H7 (cell line): ENCODE measurements at regions not wholly inside any gene's neighbourhood (a gene's known extent, or its start where the extent isn't known, plus 50 kb on each side); places are given as distances from the start of the nearest gene placed in this dataset.
A peak's percentile ranks its signal among the peaks of the same experiment; 100 is the strongest.

Source experiments
- DNase-seq: peaks from one replicate; pipeline ENCODE4 v3.0.0; 2012
- H3K27me3 ChIP-seq: 2 replicates; pipeline ENCODE4 v1.6.0; 2011; ENCODE audit warnings: mild to moderate bottlenecking, low read length; ENCODE audit not compliant: control insufficient read depth, insufficient read depth
- H3K36me3 ChIP-seq: replicated peaks from 2 replicates; pipeline ENCODE4 v1.5.1; 2011; ENCODE audit warnings: low read length; ENCODE audit not compliant: control insufficient read depth, insufficient read depth
- H3K4me3 ChIP-seq: 2 replicates; pipeline ENCODE4 v1.5.1; 2011; ENCODE audit warnings: low read depth, mild to moderate bottlenecking, control low read depth, low read length, moderate library complexity; ENCODE audit not compliant: insufficient read depth

GRCh38 chr3:59143447-59143846 lies 93.6 kb upstream of the CFAP20DC start:
- Histone ChIP-seq H3K4me3 (no peak overlapping the region), H3K27me3 (no peaks in the 10 kb centered on the region), H3K36me3 (no peaks in the 10 kb centered on the region)
- DNase-seq: no peak

GRCh38 chr3:59142556-59142955 lies 92.7 kb upstream of the CFAP20DC start:
- H3K4me3 ChIP-seq: no peak overlapping the region
- H3K36me3 ChIP-seq: no peaks in the 10 kb centered on the region
- DNase-seq: no peak
- H3K27me3 ChIP-seq: no peaks in the 10 kb centered on the region

GRCh38 chr3:59138966-59139365 lies 89.1 kb upstream of the CFAP20DC start:
- DNase-seq: no peak
- Histone ChIP-seq H3K27me3 (no peaks in the 10 kb centered on the region), H3K36me3 (no peaks in the 10 kb centered on the region), H3K4me3 (no peak overlapping the region)

GRCh38 chr3:59137415-59137814 lies 87.6 kb upstream of the CFAP20DC start:
- no peaks in the 10 kb centered on the region for H3K36me3 ChIP-seq
- no peaks in the 10 kb centered on the region for H3K27me3 ChIP-seq
- no peak overlapping the region for H3K4me3 ChIP-seq
- DNase-seq: no peak

- no peak for DNase-seq
- H3K4me3 ChIP-seq: no peak overlapping the region
- no peaks in the 10 kb centered on the region for H3K36me3 ChIP-seq
- H3K27me3 ChIP-seq: no peaks in the 10 kb centered on the region
Measured at GRCh38 chr3:59136081-59136480, 86.3 kb upstream of the CFAP20DC start.

- Histone ChIP-seq H3K4me3 (no peak overlapping the region), H3K36me3 (no peaks in the 10 kb centered on the region), H3K27me3 (no peaks in the 10 kb centered on the region)
- DNase-seq: no peak
Measured at GRCh38 chr3:59135096-59135495, 85.3 kb upstream of the CFAP20DC start.

GRCh38 chr3:59133311-59133710 lies 83.5 kb upstream of the CFAP20DC start:
- H3K27me3 ChIP-seq: no peaks in the 10 kb centered on the region
- no peak for DNase-seq
- no peaks in the 10 kb centered on the region for H3K36me3 ChIP-seq
- no peak overlapping the region for H3K4me3 ChIP-seq

- no peaks in the 10 kb centered on the region for H3K27me3 ChIP-seq
- no peak overlapping the region for H3K4me3 ChIP-seq
- H3K36me3 ChIP-seq: no peaks in the 10 kb centered on the region
- no peak for DNase-seq
Measured at GRCh38 chr3:59131016-59131766, 81.4 kb upstream of the CFAP20DC start.

GRCh38 chr3:59128685-59129084 lies 78.9 kb upstream of the CFAP20DC start:
- Histone ChIP-seq H3K4me3 (no peak overlapping the region), H3K36me3 (no peaks in the 10 kb centered on the region), H3K27me3 (no peaks in the 10 kb centered on the region)
- peak; percentile 73 for DNase-seq

- Histone ChIP-seq H3K4me3 (no peak overlapping the region), H3K36me3 (no peaks in the 10 kb centered on the region), H3K27me3 (no peaks in the 10 kb centered on the region)
- DNase-seq: no peak
Measured at GRCh38 chr3:59127071-59127470, 77.2 kb upstream of the CFAP20DC start.

GRCh38 chr3:59126446-59126845 lies 76.6 kb upstream of the CFAP20DC start:
- DNase-seq: no peak
- no peaks in the 10 kb centered on the region for H3K36me3 ChIP-seq
- H3K4me3 ChIP-seq: no peak overlapping the region
- no peaks in the 10 kb centered on the region for H3K27me3 ChIP-seq

- Histone ChIP-seq H3K36me3 (no peaks in the 10 kb centered on the region), H3K4me3 (no peak overlapping the region)
- DNase-seq: peak; percentile 31
Measured at GRCh38 chr3:59121346-59122144, 71.7 kb upstream of the CFAP20DC start.

GRCh38 chr3:59118928-59119327 lies 69.1 kb upstream of the CFAP20DC start:
- Histone ChIP-seq H3K4me3 (no peak overlapping the region), H3K27me3 (no peaks in the 10 kb centered on the region), H3K36me3 (no peaks in the 10 kb centered on the region)
- DNase-seq: no peak

More at GRCh38 chr3:59121346-59122144, 71.7 kb upstream of the CFAP20DC start:
- H3K27me3 ChIP-seq: no peaks in the 10 kb centered on the region

- no peak for DNase-seq
- Histone ChIP-seq H3K27me3 (no peaks in the 10 kb centered on the region), H3K36me3 (no peaks in the 10 kb centered on the region), H3K4me3 (no peak overlapping the region)
Measured at GRCh38 chr3:59117396-59117795, 67.6 kb upstream of the CFAP20DC start.

- Histone ChIP-seq H3K27me3 (no peaks in the 10 kb centered on the region), H3K4me3 (no peak overlapping the region), H3K36me3 (no peaks in the 10 kb centered on the region)
- DNase-seq: no peak
Measured at GRCh38 chr3:59116233-59116537, 66.4 kb upstream of the CFAP20DC start.
